Peyer's patch (tissue), 4 donors: ENCODE measurements at regions not wholly inside any gene's neighbourhood (a gene's known extent, or its start where the extent isn't known, plus 50 kb on each side); places are given as distances from the start of the nearest gene placed in this dataset.

Experiments
- POLR2A ChIP-seq, 2 donors: fragments of 450-650 bp; IDR thresholded peaks; one replicate each; pipeline ENCODE4 v1.5.1; 2017; ENCODE audit warnings: antibody characterized with exemption in 2 of 2, mild to moderate bottlenecking in 2 of 2, moderate library complexity in 2 of 2
- TF ChIP-seq, protein P1 (sequence below), 6 experiments: fragments of 450-650 bp in 4 of 6; fragments of 200-600 bp in 2 of 6; sonication (generic) in 1 of 6; IDR thresholded peaks; one replicate each; pipeline ENCODE4 v1.5.1; 2017 to 2019; ENCODE audit warnings: antibody characterized with exemption in 6 of 6, mild to moderate bottlenecking in 3 of 6, moderate library complexity in 1 of 6

DNA sequence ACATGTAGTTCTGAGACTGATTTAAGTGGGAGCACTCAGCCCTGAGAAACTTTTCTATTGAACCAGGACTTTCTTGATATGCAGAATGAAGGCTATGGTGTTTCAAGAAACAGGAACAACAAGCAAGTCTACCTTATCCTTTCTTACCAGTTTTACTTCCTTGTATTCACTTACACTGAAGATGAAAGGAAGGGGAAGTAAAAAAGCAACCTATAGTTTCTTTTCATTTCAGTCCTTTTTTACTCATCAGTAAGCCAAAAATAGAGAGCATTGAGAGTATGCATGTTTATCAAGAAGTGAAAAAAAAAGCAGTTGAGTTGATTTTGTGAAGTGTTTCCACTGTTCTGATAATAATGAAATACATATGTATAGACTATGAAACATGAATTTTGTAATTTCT, 1010.3 kb downstream of the AMY1C start:
- TF ChIP-seq POLR2A (IDR thresholded peaks at IDR 0.05) = no peak
- TF ChIP-seq, protein P1, sequence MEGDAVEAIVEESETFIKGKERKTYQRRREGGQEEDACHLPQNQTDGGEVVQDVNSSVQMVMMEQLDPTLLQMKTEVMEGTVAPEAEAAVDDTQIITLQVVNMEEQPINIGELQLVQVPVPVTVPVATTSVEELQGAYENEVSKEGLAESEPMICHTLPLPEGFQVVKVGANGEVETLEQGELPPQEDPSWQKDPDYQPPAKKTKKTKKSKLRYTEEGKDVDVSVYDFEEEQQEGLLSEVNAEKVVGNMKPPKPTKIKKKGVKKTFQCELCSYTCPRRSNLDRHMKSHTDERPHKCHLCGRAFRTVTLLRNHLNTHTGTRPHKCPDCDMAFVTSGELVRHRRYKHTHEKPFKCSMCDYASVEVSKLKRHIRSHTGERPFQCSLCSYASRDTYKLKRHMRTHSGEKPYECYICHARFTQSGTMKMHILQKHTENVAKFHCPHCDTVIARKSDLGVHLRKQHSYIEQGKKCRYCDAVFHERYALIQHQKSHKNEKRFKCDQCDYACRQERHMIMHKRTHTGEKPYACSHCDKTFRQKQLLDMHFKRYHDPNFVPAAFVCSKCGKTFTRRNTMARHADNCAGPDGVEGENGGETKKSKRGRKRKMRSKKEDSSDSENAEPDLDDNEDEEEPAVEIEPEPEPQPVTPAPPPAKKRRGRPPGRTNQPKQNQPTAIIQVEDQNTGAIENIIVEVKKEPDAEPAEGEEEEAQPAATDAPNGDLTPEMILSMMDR (IDR thresholded peaks at IDR 0.05) = no peak
